ENCODE measurements at regions not wholly inside any gene's neighbourhood (a gene's known extent, or its start where the extent isn't known, plus 50 kb on each side); places are given as distances from the start of the nearest gene placed in this dataset.

DNA sequence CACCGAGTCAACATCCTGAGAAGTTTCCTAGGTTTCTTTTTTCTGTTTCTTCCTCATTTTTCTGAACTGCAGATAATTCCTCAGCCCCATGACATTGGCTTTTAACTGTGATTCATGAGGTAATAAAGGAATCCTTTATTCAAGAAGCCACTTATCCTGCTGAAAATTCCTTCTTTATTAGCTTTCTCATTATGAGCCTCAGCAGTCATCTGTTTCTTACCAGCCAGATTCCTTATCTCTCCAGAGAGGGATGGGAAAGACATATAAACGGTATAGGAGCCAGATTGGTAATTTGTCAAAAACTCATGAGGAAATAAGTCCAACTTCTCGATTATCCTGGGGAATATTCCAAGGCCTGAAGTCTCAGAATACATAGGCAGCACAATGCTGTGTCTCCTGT, 465.4 kb downstream of the ICE1 start:
- TF ChIP-seq, protein P1, sequence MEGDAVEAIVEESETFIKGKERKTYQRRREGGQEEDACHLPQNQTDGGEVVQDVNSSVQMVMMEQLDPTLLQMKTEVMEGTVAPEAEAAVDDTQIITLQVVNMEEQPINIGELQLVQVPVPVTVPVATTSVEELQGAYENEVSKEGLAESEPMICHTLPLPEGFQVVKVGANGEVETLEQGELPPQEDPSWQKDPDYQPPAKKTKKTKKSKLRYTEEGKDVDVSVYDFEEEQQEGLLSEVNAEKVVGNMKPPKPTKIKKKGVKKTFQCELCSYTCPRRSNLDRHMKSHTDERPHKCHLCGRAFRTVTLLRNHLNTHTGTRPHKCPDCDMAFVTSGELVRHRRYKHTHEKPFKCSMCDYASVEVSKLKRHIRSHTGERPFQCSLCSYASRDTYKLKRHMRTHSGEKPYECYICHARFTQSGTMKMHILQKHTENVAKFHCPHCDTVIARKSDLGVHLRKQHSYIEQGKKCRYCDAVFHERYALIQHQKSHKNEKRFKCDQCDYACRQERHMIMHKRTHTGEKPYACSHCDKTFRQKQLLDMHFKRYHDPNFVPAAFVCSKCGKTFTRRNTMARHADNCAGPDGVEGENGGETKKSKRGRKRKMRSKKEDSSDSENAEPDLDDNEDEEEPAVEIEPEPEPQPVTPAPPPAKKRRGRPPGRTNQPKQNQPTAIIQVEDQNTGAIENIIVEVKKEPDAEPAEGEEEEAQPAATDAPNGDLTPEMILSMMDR (IDR thresholded peaks at IDR 0.05; ENCODE audit: insufficient read depth, low read depth, low read length) = no peak
- no peak overlapping the region for H3K4me3 ChIP-seq (ENCODE audit: low read depth, low read length)
- no peak for DNase-seq (ENCODE audit: low read depth)

DNA sequence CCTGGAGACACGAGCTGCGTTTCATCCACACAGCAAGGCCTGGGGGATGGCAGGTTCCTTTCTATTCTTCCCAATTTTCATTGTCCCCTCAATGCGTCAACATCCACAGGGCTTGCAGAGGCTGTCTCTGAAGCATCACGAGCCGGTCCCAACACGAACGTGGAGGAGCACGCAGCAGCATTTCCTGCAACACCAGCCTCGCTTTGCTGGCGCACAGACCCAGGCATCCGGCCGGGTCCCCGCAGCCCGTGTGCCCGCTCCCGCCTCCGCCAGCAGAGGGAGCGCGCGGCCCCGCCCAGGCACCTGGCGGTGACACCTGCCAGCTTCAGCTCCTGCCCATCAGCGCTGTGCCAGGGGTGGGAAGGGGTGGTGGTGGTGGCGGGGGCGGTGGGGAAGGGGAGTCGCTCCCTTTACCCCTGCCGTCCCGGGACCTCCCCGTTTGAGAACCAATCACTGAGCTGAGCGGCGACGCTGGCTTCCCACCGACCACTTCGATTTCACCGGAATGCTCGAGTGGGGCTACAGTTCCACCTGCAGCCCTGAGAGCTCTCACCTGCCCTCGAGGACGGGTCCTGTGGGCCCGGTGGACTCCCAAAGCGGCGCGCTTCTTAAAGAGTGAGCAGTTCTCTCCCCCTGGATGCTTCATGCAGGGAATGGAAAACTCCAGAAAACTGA, 464.5 kb downstream of the ICE1 start:
- no peak for DNase-seq (ENCODE audit: low read depth)
- no peak overlapping the region for H3K4me3 ChIP-seq (ENCODE audit: low read depth, low read length)
- TF ChIP-seq, protein P1 (IDR thresholded peaks at IDR 0.05; ENCODE audit: insufficient read depth, low read depth, low read length) = peak; percentile 10

DNA sequence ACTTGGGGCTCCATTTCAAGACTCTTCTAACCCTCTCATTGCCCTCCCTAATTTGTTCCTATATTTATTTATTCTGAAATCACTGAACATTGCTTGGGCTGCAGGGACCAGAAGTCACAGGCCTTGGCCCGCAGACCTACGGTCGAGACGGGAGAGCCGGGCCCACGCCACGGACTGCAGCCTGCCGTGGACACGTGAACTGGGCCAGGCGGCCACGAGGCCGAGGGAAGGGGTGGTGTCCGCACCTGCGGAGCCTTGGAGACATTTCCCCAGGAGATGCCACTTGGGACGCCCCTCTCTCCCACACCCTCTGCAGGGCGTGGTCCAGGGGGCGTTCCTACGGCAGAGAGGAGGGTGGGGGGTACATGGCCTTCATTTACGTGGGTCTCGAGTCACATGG, 463.9 kb downstream of the ICE1 start:
- DNase-seq (ENCODE audit: low read depth) = no peak
- H3K4me3 ChIP-seq (ENCODE audit: low read depth, low read length) = no peak overlapping the region
- TF ChIP-seq, protein P1 (IDR thresholded peaks at IDR 0.05; ENCODE audit: insufficient read depth, low read depth, low read length) = no peak

GRCh38 chr5:5885782-5886181, 463.3 kb downstream of the ICE1 start:
- no peak for DNase-seq (ENCODE audit: low read depth)
- TF ChIP-seq, protein P1 (IDR thresholded peaks at IDR 0.05; ENCODE audit: insufficient read depth, low read depth, low read length) = no peak
- H3K4me3 ChIP-seq (ENCODE audit: low read depth, low read length) = no peak overlapping the region

DNA sequence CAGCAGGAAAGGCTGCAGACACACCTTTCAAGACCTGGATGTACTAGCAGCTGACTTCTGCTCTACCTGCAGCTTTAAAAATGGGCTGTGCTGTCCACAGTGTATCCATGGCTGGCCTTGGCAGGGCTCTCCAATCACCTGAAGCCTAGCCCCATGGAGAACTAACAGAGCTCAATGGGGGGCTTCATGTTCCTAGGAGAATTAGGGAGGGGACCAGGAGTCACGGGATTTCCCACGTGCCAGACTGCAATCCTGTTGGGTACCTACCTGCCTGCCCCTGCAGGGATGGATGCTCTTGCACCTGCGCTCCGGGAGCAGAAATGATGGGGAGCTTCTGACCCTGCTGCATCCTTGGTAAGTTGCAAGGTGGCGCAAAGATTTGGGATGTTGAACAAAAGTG, 462.1 kb downstream of the ICE1 start:
- TF ChIP-seq, protein P1 (IDR thresholded peaks at IDR 0.05; ENCODE audit: insufficient read depth, low read depth, low read length) = no peak
- DNase-seq (ENCODE audit: low read depth) = no peak

GRCh38 chr5:5883562-5883961, 461.1 kb downstream of the ICE1 start:
- no peak overlapping the region for H3K4me3 ChIP-seq (ENCODE audit: low read depth, low read length)
- TF ChIP-seq, protein P1 (IDR thresholded peaks at IDR 0.05; ENCODE audit: insufficient read depth, low read depth, low read length) = no peak
- no peak for DNase-seq (ENCODE audit: low read depth)

More for the DNA sequence above, 462.1 kb downstream of the ICE1 start:
- H3K4me3 ChIP-seq (ENCODE audit: low read depth, low read length) = no peak overlapping the region

DNA sequence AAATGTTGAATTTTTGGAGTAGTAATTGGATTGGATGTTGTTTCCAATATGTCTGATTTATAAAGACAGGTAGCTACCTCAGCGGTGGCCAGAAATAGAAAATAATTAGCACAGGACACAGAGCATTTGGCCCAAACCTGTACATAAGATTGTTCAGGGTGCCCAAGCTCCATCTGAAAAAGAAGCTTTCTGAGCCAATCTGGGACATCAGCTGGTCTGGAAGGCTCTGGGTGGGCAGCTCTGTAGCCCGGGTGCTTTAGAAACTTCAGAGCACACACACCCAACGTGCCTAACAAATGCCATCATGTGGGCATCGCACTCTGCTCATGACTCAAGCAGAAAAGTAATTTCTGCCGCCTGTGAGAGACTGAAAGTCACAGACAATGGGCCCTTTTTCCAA, 460.7 kb downstream of the ICE1 start:
- no peak for DNase-seq (ENCODE audit: low read depth)
- TF ChIP-seq, protein P1 (IDR thresholded peaks at IDR 0.05; ENCODE audit: insufficient read depth, low read depth, low read length) = no peak
- H3K4me3 ChIP-seq (ENCODE audit: low read depth, low read length) = no peak overlapping the region

All from fibroblast of villous mesenchyme (primary cell).